MCF 10A (cell line): ENCODE measurements at regions not wholly inside any gene's neighbourhood (a gene's known extent, or its start where the extent isn't known, plus 50 kb on each side); places are given as distances from the start of the nearest gene placed in this dataset.

Source experiments
- BruUV-seq: library from RNA; stranded (reverse); fragments of 400-500 nt; replicated peaks from 2 replicates; lab custom pipeline; 2021; lab: Mats Ljungman, UMichigan
- CTCF ChIA-PET: fragments of 300-600 bp; sonication (Branson Sonifier 250); formaldehyde crosslinking; extraction: SDS; loops from one replicate; lab custom pipeline; 2021; ENCODE audit warnings: antibody characterized with exemption, inconsistent platforms; lab: Yijun Ruan, JAX
- POLR2A ChIA-PET: fragments of 300-600, 350-650 bp; sonication (Branson Sonifier 250); formaldehyde crosslinking; extraction: SDS; loops from one replicate; lab custom pipeline; 2020; ENCODE audit warnings: antibody characterized with exemption, inconsistent platforms; lab: Yijun Ruan, JAX
- DNase-seq: peaks from one replicate; pipeline ENCODE4 v3.0.0-alpha.2; 2018; ENCODE audit not compliant: unreplicated experiment
- H3K27ac Mint-ChIP-seq: one replicate; pipeline ENCODE4 v1.8.0; 2022; ENCODE audit warnings: mild to moderate bottlenecking, low read depth, mixed read lengths; ENCODE audit not compliant: unreplicated experiment
- H3K27me3 Mint-ChIP-seq: one replicate; pipeline ENCODE4 v1.8.0; 2022; ENCODE audit warnings: mixed read lengths; ENCODE audit not compliant: insufficient read depth, unreplicated experiment
- H3K36me3 Mint-ChIP-seq: one replicate; pipeline ENCODE4 v1.8.0; 2022; ENCODE audit warnings: mild to moderate bottlenecking, moderate library complexity, mixed read lengths; ENCODE audit not compliant: insufficient read depth, unreplicated experiment
- H3K4me1 Mint-ChIP-seq: one replicate; pipeline ENCODE4 v1.8.0; 2022; ENCODE audit warnings: mixed read lengths; ENCODE audit not compliant: insufficient read depth, unreplicated experiment
- H3K4me3 Mint-ChIP-seq: one replicate; pipeline ENCODE4 v1.8.0; 2022; ENCODE audit warnings: mild to moderate bottlenecking, moderate library complexity, mixed read lengths; ENCODE audit not compliant: unreplicated experiment
- H3K9me3 Mint-ChIP-seq: one replicate; pipeline ENCODE4 v1.8.0; 2022; ENCODE audit warnings: mixed read lengths; ENCODE audit not compliant: unreplicated experiment
- CTCF ChIP-seq: fragments of 200-600 bp; IDR thresholded peaks from one replicate; pipeline ENCODE4 v1.8.0; 2022; ENCODE audit warnings: antibody characterized with exemption, mild to moderate bottlenecking; ENCODE audit not compliant: unreplicated experiment
- intact Hi-C: fragments of 100-400 bp; cut with micrococcal nuclease; formaldehyde crosslinking; loops from 2 replicates; pipeline ENCODE4 v1.14.1; 2022

GRCh38 chr15:66919421-66919820 lies 146.0 kb upstream of the SMAD3 start:
- no peak overlapping the region for H3K27ac Mint-ChIP-seq
- CTCF ChIA-PET = interaction anchor here (0.9 to 1.0 kb wide), 3 partner anchors 8 to 47 kb away, joined by 3 to 6 read pairs (median 4); no protein-coding TSS in a partner anchor
- TF ChIP-seq CTCF = no peak
- no peaks in the 10 kb centered on the region for H3K4me1 Mint-ChIP-seq
- no peak overlapping the region for H3K4me3 Mint-ChIP-seq
- DNase-seq = peak; percentile 5
- peaks cover 30% of the 10 kb centered on the region for H3K9me3 Mint-ChIP-seq
- POLR2A ChIA-PET = interaction anchor here (0.5 to 1.8 kb wide), 4 partner anchors 11 to 912 kb away, joined by 3 to 8 read pairs (median 3); no protein-coding TSS in a partner anchor
- no TSS peak for BruUV-seq
- peaks cover 22% of the 10 kb centered on the region for H3K27me3 Mint-ChIP-seq
- intact Hi-C loops = no loop called here
- H3K36me3 Mint-ChIP-seq = no peaks in the 10 kb centered on the region

DNA sequence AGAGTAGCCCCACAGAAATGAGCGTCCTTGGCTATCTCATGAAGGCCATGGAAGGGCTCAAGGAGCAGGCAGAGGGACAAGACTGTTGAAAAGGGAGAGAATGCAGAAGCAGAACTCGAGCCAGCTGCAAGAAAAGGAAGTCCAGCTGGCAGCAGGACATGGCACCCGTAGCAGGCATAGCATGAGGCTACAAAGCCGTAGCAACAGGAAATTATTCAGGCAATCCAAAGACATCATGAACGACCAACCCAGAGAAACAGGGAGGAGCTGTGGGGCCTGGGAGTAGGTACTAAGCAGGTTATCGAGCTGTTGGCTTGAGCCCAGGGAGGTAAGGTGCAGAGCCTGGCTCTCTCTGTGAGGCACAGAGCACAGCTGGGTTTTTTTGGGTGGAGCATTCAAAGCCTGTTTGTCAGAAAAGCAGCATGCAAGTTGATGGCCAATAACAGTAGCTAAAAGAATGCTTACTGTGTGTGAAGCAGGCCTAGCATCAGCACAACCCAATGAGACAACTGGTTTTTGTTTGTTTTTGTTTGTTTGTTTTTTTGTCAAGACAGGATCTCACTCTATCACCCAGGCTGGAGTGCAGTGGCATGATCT lies 144.0 kb upstream of the SMAD3 start:
- H3K27ac Mint-ChIP-seq = no peak overlapping the region
- H3K4me1 Mint-ChIP-seq = no peaks in the 10 kb centered on the region
- intact Hi-C loops = no loop called here
- ChIA-PET CTCF (interaction anchor here (0.6 to 2.3 kb wide), 3 partner anchors 11 to 147 kb away, joined by 3 to 6 read pairs (median 4); no protein-coding TSS in a partner anchor), POLR2A (no interaction called here)
- H3K9me3 Mint-ChIP-seq = peaks cover 29% of the 10 kb centered on the region
- no peak overlapping the region for H3K4me3 Mint-ChIP-seq
- no peak for TF ChIP-seq CTCF
- no peak for DNase-seq
- no TSS peak for BruUV-seq
- no peaks in the 10 kb centered on the region for H3K36me3 Mint-ChIP-seq
- H3K27me3 Mint-ChIP-seq = peaks cover 9% of the 10 kb centered on the region

GRCh38 chr15:66922608-66923007 lies 142.8 kb upstream of the SMAD3 start:
- no peak for DNase-seq
- Mint-ChIP-seq H3K4me1 (no peaks in the 10 kb centered on the region), H3K4me3 (no peak overlapping the region), H3K36me3 (no peaks in the 10 kb centered on the region), H3K27ac (no peak overlapping the region), H3K9me3 (peaks cover 22% of the 10 kb centered on the region), H3K27me3 (no peaks in the 10 kb centered on the region)
- BruUV-seq = no TSS peak
- no peak for TF ChIP-seq CTCF
- ChIA-PET CTCF (interaction anchor here (0.9 to 1.1 kb wide), 3 partner anchors 15 to 702 kb away, joined by 3 to 4 read pairs (median 4); no protein-coding TSS in a partner anchor), POLR2A (interaction anchor here (1.1 kb wide), 1 partner anchor 11 kb away, joined by 3 read pairs; no protein-coding TSS in a partner anchor)
- intact Hi-C loops = no loop called here

DNA sequence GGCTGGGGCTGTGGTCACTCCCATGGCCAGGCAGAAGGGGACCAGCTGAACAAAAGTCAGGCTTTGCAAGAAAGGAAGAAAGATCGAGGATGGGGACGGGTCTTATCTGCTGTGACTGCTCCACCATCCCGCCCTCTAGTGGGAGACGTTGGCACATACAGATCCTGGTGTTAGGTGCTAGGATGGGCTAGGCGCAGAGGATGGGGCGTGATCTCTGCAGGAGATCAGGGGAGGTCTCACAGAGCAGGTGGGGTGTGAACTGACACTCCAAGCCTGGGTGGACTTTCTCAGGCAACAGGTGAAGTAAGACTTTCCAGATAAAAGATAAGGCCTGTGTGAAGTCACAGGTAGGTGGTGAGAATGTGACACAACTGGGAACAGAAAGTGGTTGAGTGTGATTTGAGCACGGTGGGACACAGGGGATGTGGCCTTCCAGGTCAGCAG lies 141.9 kb upstream of the SMAD3 start:
- BruUV-seq = no TSS peak
- peak; percentile 41 for DNase-seq
- H3K27ac Mint-ChIP-seq = no peak overlapping the region
- POLR2A ChIA-PET = no interaction called here
- intact Hi-C loops = no loop called here
- H3K27me3 Mint-ChIP-seq = no peaks in the 10 kb centered on the region
- H3K9me3 Mint-ChIP-seq = peaks cover 22% of the 10 kb centered on the region
- CTCF ChIA-PET = interaction anchor here (1.0 kb wide), 1 partner anchor 701 kb away, joined by 3 read pairs; no protein-coding TSS in a partner anchor
- TF ChIP-seq CTCF = peak; percentile 14
- H3K36me3 Mint-ChIP-seq = no peaks in the 10 kb centered on the region
- H3K4me3 Mint-ChIP-seq = no peak overlapping the region
- no peaks in the 10 kb centered on the region for H3K4me1 Mint-ChIP-seq
